NK-92 (cell line): ENCODE measurements at regions not wholly inside any gene's neighbourhood (a gene's known extent, or its start where the extent isn't known, plus 50 kb on each side); places are given as distances from the start of the nearest gene placed in this dataset.

ENCODE experiments used
- DNase-seq: peaks from one replicate; lab custom pipeline; 2025; ENCODE audit not compliant: unreplicated experiment; lab: John Stamatoyannopoulos, UW

DNA sequence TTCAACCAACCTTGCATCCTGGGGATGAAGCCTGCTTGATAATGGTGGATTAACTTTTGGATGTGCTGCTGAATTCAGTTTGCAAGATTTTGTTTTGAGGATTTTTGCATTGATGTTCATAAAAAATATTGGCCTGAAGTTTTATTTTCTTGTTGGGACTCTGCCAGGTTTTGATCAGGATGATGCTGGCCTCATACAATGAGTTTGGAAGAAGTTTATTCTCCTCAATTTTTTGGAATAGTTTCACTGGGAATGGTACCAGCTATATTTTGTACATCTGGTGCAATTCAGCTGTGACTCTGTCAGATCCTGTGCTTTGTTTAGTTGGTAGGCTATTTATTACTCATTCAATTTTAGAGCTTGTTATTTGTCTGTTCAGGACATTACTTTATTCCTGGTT is 340.3 kb upstream of the TRAM1L1 start:
- DNase-seq, result no peak

DNA sequence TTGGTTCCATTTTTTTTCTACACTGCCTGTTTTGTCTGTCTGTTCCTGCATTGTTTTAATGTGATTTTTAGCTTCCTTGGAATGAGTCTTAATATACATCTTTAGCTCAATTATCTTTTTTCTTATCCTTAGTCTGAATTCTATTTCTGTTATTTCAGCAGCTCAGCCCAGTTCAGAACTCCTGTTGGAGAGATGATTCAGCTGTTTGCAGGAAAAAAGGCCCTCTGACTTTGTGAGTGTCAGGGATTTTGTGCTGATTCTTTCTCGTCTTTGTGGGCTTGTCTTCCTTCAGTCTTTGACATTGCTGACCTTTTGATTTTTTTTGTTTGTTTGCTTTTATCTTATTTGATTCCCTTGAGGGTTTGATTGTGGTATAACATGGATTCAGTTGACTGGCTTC is 343.2 kb upstream of the TRAM1L1 start:
- DNase-seq, result no peak

DNA sequence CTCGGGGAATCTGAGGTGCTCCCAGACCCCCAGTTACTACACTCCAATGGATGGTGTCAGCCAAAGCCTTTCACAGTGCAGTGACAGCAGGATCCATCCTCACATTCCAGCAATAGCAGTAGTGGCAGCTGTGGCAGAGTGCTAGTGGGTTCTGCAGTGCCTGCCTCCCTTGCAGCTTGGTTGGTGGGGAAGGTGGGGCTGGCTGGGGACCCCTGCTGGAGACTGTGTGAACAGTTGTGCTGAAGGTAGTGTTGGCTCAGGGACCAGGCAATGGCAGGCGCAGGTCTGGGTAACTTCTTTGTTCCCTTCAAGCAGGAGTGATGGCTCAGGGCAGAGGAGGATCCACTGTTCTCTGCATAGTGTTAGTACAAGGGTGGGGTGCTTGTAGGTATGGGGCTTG is 343.7 kb upstream of the TRAM1L1 start:
- no peak for DNase-seq

DNA sequence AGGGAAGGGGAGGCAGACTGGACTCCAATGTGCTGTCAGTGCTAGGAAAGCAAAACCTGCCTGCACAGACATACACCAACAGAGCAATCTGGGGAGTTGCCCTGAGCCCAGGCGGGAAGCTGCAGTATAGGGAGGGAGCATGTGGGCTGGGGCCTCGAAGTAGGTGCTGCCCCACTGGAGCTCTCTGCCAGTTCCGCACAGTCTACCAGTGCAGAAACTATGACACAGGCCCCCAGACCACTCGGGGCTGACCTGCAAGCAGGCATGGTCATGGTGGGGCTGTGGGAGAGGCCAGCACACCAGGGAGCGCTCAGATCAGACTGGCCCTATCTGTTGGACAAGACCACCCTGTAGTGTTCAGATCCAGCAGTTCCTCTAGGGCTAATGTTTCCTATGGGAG is 344.1 kb upstream of the TRAM1L1 start:
- DNase-seq, result no peak

DNA sequence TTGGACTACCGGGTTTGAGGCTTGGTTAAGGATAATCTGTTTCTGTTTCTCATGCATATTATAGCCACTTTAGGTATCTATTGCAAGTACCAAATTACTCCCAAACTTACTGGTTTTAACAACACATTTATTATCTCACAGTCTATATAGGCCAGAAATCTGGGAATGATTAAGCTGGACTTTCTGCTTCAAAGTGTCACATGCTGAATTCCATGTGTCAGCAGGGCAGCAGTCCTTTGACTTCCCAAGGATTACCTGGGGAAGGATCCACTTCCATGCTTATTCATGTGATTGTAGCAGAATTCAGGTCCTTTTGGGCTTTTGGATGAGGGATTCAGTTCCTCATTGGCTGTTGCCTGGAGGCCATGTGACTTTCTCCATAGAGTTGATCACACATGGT is 349.0 kb upstream of the TRAM1L1 start:
- no peak for DNase-seq

GRCh38 chr4:117447925-117448324 is 362.5 kb upstream of the TRAM1L1 start:
- no peak for DNase-seq

DNA sequence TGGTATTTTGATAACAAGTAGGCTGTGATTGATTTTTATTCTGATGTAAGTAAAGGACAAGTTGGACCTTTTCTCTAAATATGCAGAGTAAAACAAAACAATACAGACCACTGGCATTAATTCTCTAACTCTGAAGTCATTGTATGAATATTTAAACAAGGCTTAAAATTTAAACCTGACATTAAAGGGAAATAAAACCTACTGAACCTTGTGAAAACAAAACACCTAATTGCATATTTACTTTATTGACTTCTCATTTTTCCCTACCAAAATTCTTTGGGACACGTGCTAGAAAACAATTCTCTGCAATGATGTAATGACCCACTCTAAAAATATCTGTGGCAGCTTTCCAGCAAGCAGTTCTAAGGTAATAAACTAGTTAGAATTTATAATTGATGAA is 369.7 kb upstream of the TRAM1L1 start:
- no peak for DNase-seq

DNA sequence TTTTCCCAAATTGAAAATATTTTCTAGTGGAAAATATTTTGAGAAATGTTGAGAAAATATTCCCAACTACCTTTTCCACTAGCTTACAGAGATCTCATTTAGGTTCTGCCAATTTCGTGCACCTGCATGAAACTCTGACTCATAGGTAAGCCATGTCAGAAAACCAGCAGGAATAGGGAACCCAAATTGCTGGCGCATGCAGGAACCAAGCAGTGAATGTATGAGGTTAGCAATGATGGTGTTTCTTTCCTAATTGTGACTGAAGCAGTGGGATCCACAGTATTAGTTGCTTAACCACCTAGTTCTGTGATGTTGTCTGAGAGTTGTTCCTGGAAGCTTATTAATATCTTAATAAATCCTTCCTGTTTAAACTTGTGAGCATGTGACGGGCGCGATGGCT is 381.0 kb upstream of the TRAM1L1 start:
- no peak for DNase-seq

- no peak for DNase-seq
Measured at GRCh38 chr4:117467404-117467803, 382.0 kb upstream of the TRAM1L1 start.

GRCh38 chr4:117474987-117475386 is 389.6 kb upstream of the TRAM1L1 start:
- no peak for DNase-seq

DNA sequence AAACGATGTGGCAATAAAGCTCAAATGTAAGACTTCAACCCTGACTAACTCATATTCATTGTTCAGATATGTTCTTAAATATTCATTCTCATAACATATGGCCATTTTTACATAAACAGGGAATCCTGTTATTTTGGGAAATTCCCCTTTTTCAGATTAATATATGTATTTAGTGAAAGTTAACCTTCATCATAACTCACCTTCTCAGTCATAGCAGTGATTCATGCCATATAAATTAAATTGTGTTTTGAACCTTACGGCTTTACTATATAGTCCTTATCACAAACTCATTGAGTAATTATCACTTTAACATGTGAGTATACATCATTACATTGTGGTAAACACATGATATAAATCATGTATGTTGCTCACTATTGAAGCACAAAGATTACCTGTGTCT is 392.5 kb upstream of the TRAM1L1 start:
- DNase-seq, result no peak

- no peak for DNase-seq
Measured at GRCh38 chr4:117478702-117479101, 393.3 kb upstream of the TRAM1L1 start.

- DNase-seq, result no peak
Measured at GRCh38 chr4:117479673-117480072, 394.3 kb upstream of the TRAM1L1 start.

DNA sequence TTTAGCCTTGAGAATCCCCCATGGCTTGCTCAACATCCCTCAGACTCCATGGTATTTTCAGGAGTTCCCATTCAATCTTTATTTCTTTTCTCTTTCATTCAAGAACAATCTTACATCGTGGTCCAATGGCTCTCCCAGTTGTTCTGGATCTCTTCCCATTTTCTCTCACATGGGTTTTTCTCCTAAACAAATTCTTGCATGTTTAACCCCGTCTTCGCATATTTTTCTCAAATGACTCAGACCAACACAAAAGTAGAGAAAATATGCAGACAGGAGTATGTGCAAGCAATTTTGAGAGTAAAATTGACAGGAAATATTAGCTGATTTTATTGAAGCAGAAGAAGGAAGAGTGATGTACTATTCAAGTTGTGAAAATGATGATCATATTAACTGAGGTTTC is 396.4 kb upstream of the TRAM1L1 start:
- no peak for DNase-seq

GRCh38 chr4:117488692-117489091 is 403.3 kb upstream of the TRAM1L1 start:
- no peak for DNase-seq

DNA sequence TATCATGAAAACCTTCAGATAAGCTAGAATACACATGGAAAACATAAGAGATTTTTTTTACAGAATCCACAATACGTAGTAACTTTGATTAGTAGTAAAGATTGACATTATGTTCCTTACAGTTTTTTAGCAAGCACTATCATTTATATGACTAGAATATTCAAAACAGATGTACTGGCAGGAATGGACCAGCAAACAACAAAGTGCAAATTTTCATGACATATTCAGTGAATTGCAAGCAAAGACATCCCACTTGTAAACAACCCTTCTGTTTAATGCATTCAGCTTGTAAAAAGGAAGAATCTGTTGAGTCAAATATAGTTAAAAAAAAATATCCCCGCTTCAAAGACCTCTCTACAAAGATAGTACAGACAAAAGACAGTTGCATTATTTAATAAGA is 403.7 kb upstream of the TRAM1L1 start:
- DNase-seq, result no peak

DNA sequence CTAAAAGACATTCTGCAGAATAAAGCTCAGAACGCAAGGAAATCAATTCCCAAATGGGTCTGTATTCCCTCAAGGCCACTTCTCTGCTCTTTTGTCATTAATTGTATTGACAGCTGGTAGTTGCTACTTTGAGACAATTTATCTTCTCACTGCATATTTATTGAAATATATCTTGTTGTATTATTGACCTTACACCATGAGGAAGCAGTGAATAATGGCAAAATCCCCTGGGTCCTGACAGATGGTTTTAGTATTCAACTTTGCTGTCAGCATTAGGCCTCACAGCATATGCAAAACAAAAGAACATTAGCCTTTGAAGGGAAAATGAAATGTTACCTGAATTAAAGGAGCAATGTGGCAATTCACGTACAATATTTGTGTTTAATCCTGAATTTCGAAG is 406.1 kb upstream of the TRAM1L1 start:
- no peak for DNase-seq

DNA sequence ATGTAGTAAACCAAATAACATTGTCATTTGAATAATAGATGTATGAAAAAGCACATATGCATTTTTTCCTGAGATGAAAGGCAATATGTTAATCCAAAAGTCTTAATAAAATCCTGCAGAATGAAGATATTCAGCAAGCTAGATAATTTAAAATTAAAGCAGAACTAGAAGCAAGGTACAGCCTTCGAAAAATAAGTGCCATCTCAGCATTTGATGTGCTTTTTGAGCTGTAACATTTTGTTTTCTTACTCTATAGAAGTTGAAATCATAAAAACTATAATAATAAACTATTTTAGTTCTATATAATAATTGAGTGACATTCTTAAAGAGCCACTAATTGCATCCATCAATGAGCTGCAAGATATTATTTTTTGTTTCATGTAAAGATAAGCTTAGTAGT is 410.4 kb upstream of the TRAM1L1 start:
- no peak for DNase-seq

GRCh38 chr4:117512414-117512813 is 427.0 kb upstream of the TRAM1L1 start:
- DNase-seq, result no peak

DNA sequence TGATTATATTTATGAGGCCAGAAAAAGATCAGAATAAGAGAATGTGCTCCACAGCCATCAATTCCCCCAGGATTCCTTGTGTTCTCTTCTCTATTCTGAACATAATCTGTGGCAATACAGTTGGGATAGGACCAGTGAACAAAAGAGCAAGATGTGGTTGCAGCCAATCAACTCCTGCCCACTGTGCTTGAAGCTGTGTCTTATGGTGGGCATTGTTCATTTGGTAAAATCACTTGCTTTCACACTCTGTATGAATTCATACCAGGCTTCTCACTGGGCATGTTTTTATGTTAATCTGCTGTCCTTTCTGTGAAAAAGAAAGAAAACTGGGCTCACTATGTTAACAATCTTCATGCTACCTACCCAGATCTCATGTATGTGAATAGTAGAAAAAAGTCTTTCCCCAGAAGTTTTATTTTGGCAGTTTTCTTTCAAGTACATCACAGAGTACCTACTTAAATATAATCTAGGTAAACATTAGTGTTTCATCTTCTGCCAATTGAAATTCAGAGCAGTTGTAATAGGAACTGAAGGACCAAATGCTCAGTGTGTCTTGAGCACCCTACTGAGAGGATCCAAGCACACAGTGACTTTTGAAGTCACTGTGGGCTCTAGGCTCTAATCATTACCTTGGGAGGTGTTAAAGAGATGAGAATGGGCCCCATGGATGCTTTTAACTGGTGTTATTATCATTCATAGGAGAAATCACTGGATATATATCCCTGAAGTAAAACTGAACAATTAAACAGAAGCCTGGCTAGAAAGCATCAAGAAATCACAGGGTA is 429.2 kb upstream of the TRAM1L1 start:
- DNase-seq, result no peak

- no peak for DNase-seq
Measured at GRCh38 chr4:117515921-117516320, 430.5 kb upstream of the TRAM1L1 start.

DNA sequence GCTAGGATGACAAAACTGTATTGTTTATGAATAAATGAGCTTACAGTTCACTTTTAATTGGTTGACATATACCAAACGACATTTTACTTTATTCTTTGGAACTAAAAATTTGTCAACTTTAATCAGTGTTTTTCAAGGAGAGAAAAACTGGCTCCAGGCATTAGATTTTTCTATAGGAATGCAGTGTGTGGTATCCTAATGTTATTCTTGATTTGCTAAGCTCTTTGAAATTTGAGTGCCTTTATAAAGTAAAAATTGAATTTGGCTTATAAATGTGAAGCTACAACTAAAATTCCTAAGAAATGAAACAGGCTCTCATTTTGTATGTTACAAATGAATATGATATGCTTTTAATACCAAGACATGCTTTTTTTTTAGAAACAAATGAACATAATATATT is 442.2 kb upstream of the TRAM1L1 start:
- no peak for DNase-seq

- DNase-seq, result no peak
Measured at GRCh38 chr4:117529401-117529800, 444.0 kb upstream of the TRAM1L1 start.
